ENCODE measurements at regions not wholly inside any gene's neighbourhood (a gene's known extent, or its start where the extent isn't known, plus 50 kb on each side); places are given as distances from the start of the nearest gene placed in this dataset.
A peak's percentile ranks its signal among the peaks of the same experiment; 100 is the strongest.

DNA sequence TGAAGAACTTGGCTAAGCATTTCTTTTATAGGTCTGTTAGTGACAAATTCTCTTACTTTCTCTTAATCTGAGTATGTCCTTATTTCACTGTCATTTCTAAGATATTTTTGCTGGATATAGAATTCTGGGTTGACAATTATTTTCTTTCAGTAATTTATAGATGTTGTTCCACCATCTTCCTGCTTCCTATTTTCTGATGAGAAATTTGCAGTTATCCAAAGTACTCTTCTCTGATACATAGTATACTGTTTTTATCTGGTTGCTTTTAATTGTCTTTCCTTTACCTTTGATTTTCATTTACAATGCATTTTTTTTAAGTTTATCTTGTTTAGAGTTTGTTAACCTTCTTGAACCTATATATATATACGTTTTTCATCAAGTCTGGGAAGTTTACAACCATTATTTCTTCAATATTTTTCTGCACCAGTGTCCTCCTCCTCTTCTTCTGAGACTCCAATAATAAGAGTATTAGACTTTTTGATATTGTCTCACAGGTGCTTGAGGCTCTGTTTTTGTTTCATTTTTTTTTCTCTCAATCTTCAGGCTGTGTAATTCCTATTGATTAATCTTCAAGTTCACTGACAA lies 101.6 kb upstream of the INSIG1 start:
- DNase-seq (no peak), ATAC-seq (ENCODE audit: poor library complexity) (no peak)
- H3K4me3 ChIP-seq (ENCODE audit: low read length) = no peak overlapping the region
- Mint-ChIP-seq H3K27ac (no peak overlapping the region), H3K4me3 (no peak overlapping the region), H3K27me3 (peaks cover 9% of the 10 kb centered on the region), H3K9me3 (peaks cover 6% of the 10 kb centered on the region), H3K4me1 (ENCODE audit: low read depth) (no peaks in the 10 kb centered on the region), H3K36me3 (ENCODE audit: low read depth) (no peaks in the 10 kb centered on the region)
- peaks cover 16 to 19% of the 10 kb centered on the region in 2 experiments for H3K9me3 ChIP-seq (ENCODE audit: control insufficient read depth in 1 of 2, insufficient read depth in 1 of 2, low read length in 2 of 2)
- intact Hi-C loops (cut with DNase I, micrococcal nuclease) = no loop called here
- no peaks in the 10 kb centered on the region for H3K36me3 ChIP-seq (ENCODE audit: insufficient read depth, low read length)
- CTCF ChIA-PET = no interaction called here
- no peak overlapping the region for H3K27ac ChIP-seq (ENCODE audit: low read depth in 1 of 2, low read length in 2 of 2)
- no peaks in the 10 kb centered on the region for H3K4me1 ChIP-seq (ENCODE audit: insufficient read depth, low read length)
- POLR2A ChIA-PET = no interaction called here
- H3K27me3 ChIP-seq (ENCODE audit: control insufficient read depth in 1 of 2, insufficient read depth in 2 of 2, low read length in 2 of 2) = no peaks in the 10 kb centered on the region
- TF ChIP-seq, protein P1, sequence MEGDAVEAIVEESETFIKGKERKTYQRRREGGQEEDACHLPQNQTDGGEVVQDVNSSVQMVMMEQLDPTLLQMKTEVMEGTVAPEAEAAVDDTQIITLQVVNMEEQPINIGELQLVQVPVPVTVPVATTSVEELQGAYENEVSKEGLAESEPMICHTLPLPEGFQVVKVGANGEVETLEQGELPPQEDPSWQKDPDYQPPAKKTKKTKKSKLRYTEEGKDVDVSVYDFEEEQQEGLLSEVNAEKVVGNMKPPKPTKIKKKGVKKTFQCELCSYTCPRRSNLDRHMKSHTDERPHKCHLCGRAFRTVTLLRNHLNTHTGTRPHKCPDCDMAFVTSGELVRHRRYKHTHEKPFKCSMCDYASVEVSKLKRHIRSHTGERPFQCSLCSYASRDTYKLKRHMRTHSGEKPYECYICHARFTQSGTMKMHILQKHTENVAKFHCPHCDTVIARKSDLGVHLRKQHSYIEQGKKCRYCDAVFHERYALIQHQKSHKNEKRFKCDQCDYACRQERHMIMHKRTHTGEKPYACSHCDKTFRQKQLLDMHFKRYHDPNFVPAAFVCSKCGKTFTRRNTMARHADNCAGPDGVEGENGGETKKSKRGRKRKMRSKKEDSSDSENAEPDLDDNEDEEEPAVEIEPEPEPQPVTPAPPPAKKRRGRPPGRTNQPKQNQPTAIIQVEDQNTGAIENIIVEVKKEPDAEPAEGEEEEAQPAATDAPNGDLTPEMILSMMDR (IDR thresholded peaks at IDR 0.05) = no peak

DNA sequence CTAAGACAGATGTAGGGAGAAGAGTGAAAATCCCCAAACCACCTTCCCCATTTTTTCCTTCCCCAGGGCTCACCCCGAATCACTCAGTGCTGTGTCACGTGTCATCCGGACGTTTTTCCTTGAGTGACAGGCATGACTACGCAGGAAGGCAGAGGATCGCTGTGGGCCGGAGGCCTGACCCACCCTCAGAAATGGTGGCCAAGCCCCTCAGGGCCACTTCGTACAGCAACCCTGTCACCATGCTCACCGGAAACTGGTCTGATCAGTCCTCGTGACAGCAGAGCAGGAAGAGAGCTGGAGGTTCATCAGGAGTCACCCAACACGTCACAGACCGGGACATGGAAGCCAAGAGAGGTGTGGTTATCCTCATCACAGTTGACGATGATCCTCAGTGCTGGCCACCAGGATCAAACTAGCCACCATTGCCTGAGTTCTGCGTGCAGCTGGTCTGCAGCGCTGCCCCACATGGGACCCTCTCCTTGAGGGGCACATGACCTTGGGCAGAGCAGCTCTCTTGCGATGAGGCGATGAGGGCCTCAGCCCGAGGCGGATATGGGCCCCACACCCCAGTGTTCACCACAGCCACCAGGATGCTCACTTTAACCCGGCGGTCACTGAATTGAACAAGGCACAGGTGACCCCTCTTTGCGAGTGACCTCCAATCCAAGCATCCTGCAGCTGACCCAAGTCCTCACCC lies 99.3 kb upstream of the INSIG1 start:
- no peak overlapping the region for H3K27ac ChIP-seq (ENCODE audit: low read depth in 1 of 2, low read length in 2 of 2)
- H3K9me3 ChIP-seq (ENCODE audit: control insufficient read depth in 1 of 2, insufficient read depth in 1 of 2, low read length in 2 of 2) = peaks cover 16 to 19% of the 10 kb centered on the region in 2 experiments
- H3K4me1 Mint-ChIP-seq (ENCODE audit: low read depth) = no peaks in the 10 kb centered on the region
- H3K27me3 ChIP-seq (ENCODE audit: control insufficient read depth in 1 of 2, insufficient read depth in 2 of 2, low read length in 2 of 2) = no peaks in the 10 kb centered on the region
- ATAC-seq (ENCODE audit: poor library complexity) = no peak
- no peak overlapping the region for H3K4me3 ChIP-seq (ENCODE audit: low read length)
- intact Hi-C loops (cut with DNase I, micrococcal nuclease) = no loop called here
- POLR2A ChIA-PET = no interaction called here
- no peak overlapping the region for H3K4me3 Mint-ChIP-seq
- DNase-seq = no peak
- no peaks in the 10 kb centered on the region for H3K36me3 Mint-ChIP-seq (ENCODE audit: low read depth)
- H3K27ac Mint-ChIP-seq = no peak overlapping the region
- no peaks in the 10 kb centered on the region for H3K27me3 Mint-ChIP-seq
- CTCF ChIA-PET = interaction anchor here (1.4 kb wide), 1 partner anchor 147 kb away, joined by 4 read pairs; no protein-coding TSS in a partner anchor
- H3K9me3 Mint-ChIP-seq = peaks cover 6% of the 10 kb centered on the region
- TF ChIP-seq, protein P1 (IDR thresholded peaks at IDR 0.05) = no peak
- no peaks in the 10 kb centered on the region for H3K4me1 ChIP-seq (ENCODE audit: insufficient read depth, low read length)
- no peaks in the 10 kb centered on the region for H3K36me3 ChIP-seq (ENCODE audit: insufficient read depth, low read length)

DNA sequence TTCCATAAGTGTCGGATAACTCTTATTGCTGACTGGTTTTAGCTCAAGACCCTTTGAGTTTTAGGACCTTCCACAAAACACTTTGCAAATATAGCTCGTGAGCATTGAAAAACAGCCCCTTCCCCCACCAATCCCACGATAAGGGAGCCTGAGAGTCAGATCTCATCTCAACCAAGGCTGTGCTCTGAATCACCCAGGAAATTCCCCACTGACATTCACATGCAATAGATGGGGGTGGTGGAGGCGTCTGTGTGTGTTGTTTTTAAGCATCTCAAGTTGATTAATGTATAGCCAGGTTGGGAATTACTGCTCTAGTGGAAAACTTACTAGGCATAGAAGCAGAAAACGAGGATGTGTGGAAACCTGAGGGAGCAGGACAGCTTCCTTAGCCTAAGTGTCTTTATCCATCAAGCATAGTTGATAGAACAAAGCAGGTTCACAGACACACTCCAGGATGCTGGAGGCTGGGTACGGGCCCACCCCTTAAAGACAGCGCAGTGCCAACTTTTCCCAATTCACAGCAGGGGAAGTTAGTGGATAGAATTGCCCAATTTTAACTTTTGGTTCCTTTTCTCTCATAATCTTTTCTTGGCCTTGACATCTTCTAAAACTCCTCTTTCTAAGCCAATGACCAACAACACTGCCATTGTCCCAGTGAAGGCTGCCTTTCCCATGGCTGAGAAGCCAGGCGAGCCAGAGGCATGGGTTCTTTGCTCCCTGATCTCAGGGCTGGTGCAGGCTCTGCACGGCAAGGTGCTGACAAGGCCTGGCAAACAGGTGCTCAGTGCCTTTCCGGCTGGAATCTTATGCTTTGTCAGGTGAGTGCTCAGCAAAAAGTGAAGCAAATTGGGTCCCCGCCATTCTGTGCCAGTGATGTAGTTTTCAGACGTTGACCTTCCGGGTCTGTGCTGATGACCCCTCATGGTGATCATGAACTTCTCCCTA lies 98.5 kb upstream of the INSIG1 start:
- TF ChIP-seq, protein P1 (IDR thresholded peaks at IDR 0.05) = no peak
- ChIA-PET CTCF (interaction anchor here (1.4 kb wide), 1 partner anchor 146 kb away, joined by 4 read pairs; no protein-coding TSS in a partner anchor), POLR2A (no interaction called here)
- no peak for ATAC-seq (ENCODE audit: poor library complexity)
- no peaks in the 10 kb centered on the region for H3K27me3 ChIP-seq (ENCODE audit: control insufficient read depth in 1 of 2, insufficient read depth in 2 of 2, low read length in 2 of 2)
- no peaks in the 10 kb centered on the region for H3K36me3 ChIP-seq (ENCODE audit: insufficient read depth, low read length)
- no peak overlapping the region for H3K4me3 ChIP-seq (ENCODE audit: low read length)
- H3K4me1 ChIP-seq (ENCODE audit: insufficient read depth, low read length) = peaks cover 1% of the 10 kb centered on the region
- H3K4me3 Mint-ChIP-seq = no peak overlapping the region
- intact Hi-C loops (cut with DNase I, micrococcal nuclease) = no loop called here
- no peak overlapping the region for H3K27ac Mint-ChIP-seq
- no peak overlapping the region for H3K27ac ChIP-seq (ENCODE audit: low read depth in 1 of 2, low read length in 2 of 2)
- no peaks in the 10 kb centered on the region for H3K27me3 Mint-ChIP-seq
- DNase-seq = peak in 3 of 14 experiments; percentile 29 to 66 (median 54)
- H3K36me3 Mint-ChIP-seq (ENCODE audit: low read depth) = no peaks in the 10 kb centered on the region
- H3K9me3 ChIP-seq (ENCODE audit: control insufficient read depth in 1 of 2, insufficient read depth in 1 of 2, low read length in 2 of 2) = peaks cover 16 to 19% of the 10 kb centered on the region in 2 experiments
- peaks cover 6% of the 10 kb centered on the region for H3K9me3 Mint-ChIP-seq
- no peaks in the 10 kb centered on the region for H3K4me1 Mint-ChIP-seq (ENCODE audit: low read depth)
